HEK293 (cell line): ENCODE measurements at regions not wholly inside any gene's neighbourhood (a gene's known extent, or its start where the extent isn't known, plus 50 kb on each side); places are given as distances from the start of the nearest gene placed in this dataset.

ENCODE experiments used
- CTCF ChIA-PET: fragments of 350-600 bp; formaldehyde crosslinking; extraction: SDS; loops from one replicate; lab custom pipeline; 2021; ENCODE audit warnings: antibody characterized with exemption; lab: Yijun Ruan, JAX
- POLR2A ChIA-PET: fragments of 300-600 bp; formaldehyde crosslinking; extraction: SDS; loops from one replicate; lab custom pipeline; 2020; ENCODE audit warnings: antibody characterized with exemption, inconsistent platforms; lab: Yijun Ruan, JAX
- H3K27ac ChIP-seq: fragments of 200-500 bp; sonication (Bioruptor generic); 2 replicates; pipeline ENCODE4 v1.5.1; 2014; ENCODE audit warnings: low read depth, low read length, control low read depth, inconsistent platforms; ENCODE audit errors: extremely low read depth
- H3K36me3 ChIP-seq, 2 experiments: fragments of 200-500 bp in 1 of 2; sonication (Bioruptor generic) in 1 of 2; 1 replicate in 1 of 2; 2 replicates in 1 of 2; pipeline ENCODE4 v1.5.1; 2014 to 2017; ENCODE audit warnings: inconsistent platforms in 2 of 2, low read length in 2 of 2; ENCODE audit not compliant: control insufficient read depth in 2 of 2, insufficient read depth in 1 of 2
- H3K4me1 ChIP-seq: fragments of 200-500 bp; sonication (Bioruptor generic); 2 replicates; pipeline ENCODE4 v1.5.1; 2014; ENCODE audit warnings: mild to moderate bottlenecking, low read length, inconsistent platforms; ENCODE audit not compliant: control insufficient read depth, insufficient read depth
- H3K4me3 ChIP-seq: 2 replicates; pipeline ENCODE4 v1.5.1; 2011; ENCODE audit warnings: low read depth, mild to moderate bottlenecking, control low read depth, low read length, moderate library complexity
- H3K9me3 ChIP-seq: fragments of 200-500 bp; sonication (Bioruptor generic); 2 replicates; pipeline ENCODE4 v1.5.1; 2014; ENCODE audit warnings: low read depth, low read length, inconsistent platforms; ENCODE audit not compliant: control insufficient read depth, insufficient read depth
- HOXA7 ChIP-seq: sonication (generic); formaldehyde crosslinking; IDR thresholded peaks from 2 replicates; pipeline ENCODE4 v1.8.1; 2022; ENCODE audit warnings: missing genetic modification reagents, borderline replicate concordance
- HOXD13 ChIP-seq: sonication (generic); formaldehyde crosslinking; IDR thresholded peaks from 2 replicates; pipeline ENCODE4 v1.8.0; 2022; ENCODE audit warnings: missing genetic modification reagents, borderline replicate concordance
- KLF9 ChIP-seq: fragments of 450-650 bp; formaldehyde crosslinking; IDR thresholded peaks from 2 replicates; pipeline ENCODE4 v1.5.1; 2016; ENCODE audit warnings: missing biosample characterization, missing genetic modification characterization, low read depth
- PATZ1 ChIP-seq: fragments of 450-650 bp; formaldehyde crosslinking; IDR thresholded peaks from 2 replicates; pipeline ENCODE4 v1.5.1; 2016; ENCODE audit warnings: missing biosample characterization, missing genetic modification characterization
- PRDM1 ChIP-seq: fragments of 450-650 bp; formaldehyde crosslinking; IDR thresholded peaks from 2 replicates; pipeline ENCODE4; 2016; ENCODE audit warnings: missing biosample characterization, missing genetic modification characterization
- PRDM10 ChIP-seq: fragments of 450-650 bp; formaldehyde crosslinking; IDR thresholded peaks from 2 replicates; pipeline ENCODE4 v1.5.1; 2016; ENCODE audit warnings: missing biosample characterization, missing genetic modification characterization
- YY2 ChIP-seq: fragments of 450-650 bp; formaldehyde crosslinking; IDR thresholded peaks from 2 replicates; pipeline ENCODE4 v1.5.1; 2016; ENCODE audit warnings: missing biosample characterization, missing genetic modification characterization
- ZNF23 ChIP-seq: fragments of 450-650 bp; formaldehyde crosslinking; IDR thresholded peaks from 2 replicates; pipeline ENCODE4 v1.5.1; 2016; ENCODE audit warnings: missing biosample characterization, missing genetic modification characterization, borderline replicate concordance
- ZNF311 ChIP-seq: fragments of 450-650 bp; formaldehyde crosslinking; IDR thresholded peaks from 2 replicates; pipeline ENCODE4 v1.5.1; 2017; ENCODE audit warnings: missing biosample characterization, missing genetic modification characterization, borderline replicate concordance
- ZNF654 ChIP-seq: fragments of 450-650 bp; formaldehyde crosslinking; IDR thresholded peaks from 2 replicates; pipeline ENCODE4 v1.5.1; 2016; ENCODE audit warnings: low read depth, missing biosample characterization, missing genetic modification characterization
- ZNF670 ChIP-seq: fragments of 450-650 bp; formaldehyde crosslinking; IDR thresholded peaks from 2 replicates; pipeline ENCODE4 v1.5.1; 2016; ENCODE audit warnings: missing biosample characterization, missing genetic modification characterization, low read depth
- ZSCAN23 ChIP-seq: fragments of 450-650 bp; formaldehyde crosslinking; IDR thresholded peaks from 2 replicates; pipeline ENCODE4 v1.5.1; 2016; ENCODE audit warnings: missing biosample characterization, missing genetic modification characterization
- TF ChIP-seq, protein P1 (sequence below): fragments of 450-650 bp; formaldehyde crosslinking; conservative IDR thresholded peaks from 2 replicates; pipeline ENCODE4 v1.5.1; 2016; ENCODE audit warnings: low read depth, missing biosample characterization, missing genetic modification characterization
- TF ChIP-seq, protein P2 (sequence below): fragments of 450-650 bp; formaldehyde crosslinking; IDR thresholded peaks from 2 replicates; pipeline ENCODE4 v1.5.1; 2017; ENCODE audit warnings: missing biosample characterization, mild to moderate bottlenecking, missing genetic modification characterization, moderate library complexity

GRCh38 chr1:30250338-30250983 is 472.9 kb downstream of the MATN1 start (continued):
- TF ChIP-seq, protein P1, sequence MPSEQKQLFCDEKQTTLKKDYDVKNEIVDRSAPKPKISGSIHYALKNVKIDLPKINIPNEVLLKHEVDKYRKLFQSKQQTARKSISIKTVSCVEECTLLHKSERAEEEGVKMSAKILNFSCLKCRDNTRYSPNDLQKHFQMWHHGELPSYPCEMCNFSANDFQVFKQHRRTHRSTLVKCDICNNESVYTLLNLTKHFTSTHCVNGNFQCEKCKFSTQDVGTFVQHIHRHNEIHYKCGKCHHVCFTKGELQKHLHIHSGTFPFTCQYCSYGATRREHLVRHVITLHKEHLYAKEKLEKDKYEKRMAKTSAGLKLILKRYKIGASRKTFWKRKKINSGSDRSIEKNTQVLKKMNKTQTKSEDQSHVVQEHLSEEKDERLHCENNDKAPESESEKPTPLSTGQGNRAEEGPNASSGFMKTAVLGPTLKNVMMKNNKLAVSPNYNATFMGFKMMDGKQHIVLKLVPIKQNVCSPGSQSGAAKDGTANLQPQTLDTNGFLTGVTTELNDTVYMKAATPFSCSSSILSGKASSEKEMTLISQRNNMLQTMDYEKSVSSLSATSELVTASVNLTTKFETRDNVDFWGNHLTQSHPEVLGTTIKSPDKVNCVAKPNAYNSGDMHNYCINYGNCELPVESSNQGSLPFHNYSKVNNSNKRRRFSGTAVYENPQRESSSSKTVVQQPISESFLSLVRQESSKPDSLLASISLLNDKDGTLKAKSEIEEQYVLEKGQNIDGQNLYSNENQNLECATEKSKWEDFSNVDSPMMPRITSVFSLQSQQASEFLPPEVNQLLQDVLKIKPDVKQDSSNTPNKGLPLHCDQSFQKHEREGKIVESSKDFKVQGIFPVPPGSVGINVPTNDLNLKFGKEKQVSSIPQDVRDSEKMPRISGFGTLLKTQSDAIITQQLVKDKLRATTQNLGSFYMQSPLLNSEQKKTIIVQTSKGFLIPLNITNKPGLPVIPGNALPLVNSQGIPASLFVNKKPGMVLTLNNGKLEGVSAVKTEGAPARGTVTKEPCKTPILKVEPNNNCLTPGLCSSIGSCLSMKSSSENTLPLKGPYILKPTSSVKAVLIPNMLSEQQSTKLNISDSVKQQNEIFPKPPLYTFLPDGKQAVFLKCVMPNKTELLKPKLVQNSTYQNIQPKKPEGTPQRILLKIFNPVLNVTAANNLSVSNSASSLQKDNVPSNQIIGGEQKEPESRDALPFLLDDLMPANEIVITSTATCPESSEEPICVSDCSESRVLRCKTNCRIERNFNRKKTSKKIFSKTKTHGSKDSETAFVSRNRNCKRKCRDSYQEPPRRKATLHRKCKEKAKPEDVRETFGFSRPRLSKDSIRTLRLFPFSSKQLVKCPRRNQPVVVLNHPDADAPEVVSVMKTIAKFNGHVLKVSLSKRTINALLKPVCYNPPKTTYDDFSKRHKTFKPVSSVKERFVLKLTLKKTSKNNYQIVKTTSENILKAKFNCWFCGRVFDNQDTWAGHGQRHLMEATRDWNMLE = no peak

GRCh38 chr1:30249446-30250337 is 473.7 kb downstream of the MATN1 start:
- CTCF ChIA-PET = interaction anchor here (0.6 kb wide), 1 partner anchor 145 kb away, joined by 3 read pairs; no protein-coding TSS in a partner anchor
- H3K4me1 ChIP-seq = peaks cover 2% of the 10 kb centered on the region; the same call in 1 of the 2 replicates
- POLR2A ChIA-PET = interaction anchor here (0.6 kb wide), 1 partner anchor 530 kb away, joined by 3 read pairs; no protein-coding TSS in a partner anchor
- TF ChIP-seq ZNF311 (tag by site-specific recombination) (no peak), YY2 (tag by site-specific recombination) (no peak), ZSCAN23 (tag by site-specific recombination) (no peak), HOXA7 (CRISPR knock-in tag) (no peak), ZNF654 (tag by site-specific recombination) (no peak), PRDM1 (tag by site-specific recombination) (no peak), ZNF670 (tag by site-specific recombination) (no peak), PRDM10 (no peak)
- TF ChIP-seq, all 188 proteins: peak for 0
- no peaks in the 10 kb centered on the region for H3K9me3 ChIP-seq
- H3K27ac ChIP-seq = no peak overlapping the region
- no peak overlapping the region for H3K4me3 ChIP-seq
- H3K36me3 ChIP-seq = no peaks in the 10 kb centered on the region

DNA sequence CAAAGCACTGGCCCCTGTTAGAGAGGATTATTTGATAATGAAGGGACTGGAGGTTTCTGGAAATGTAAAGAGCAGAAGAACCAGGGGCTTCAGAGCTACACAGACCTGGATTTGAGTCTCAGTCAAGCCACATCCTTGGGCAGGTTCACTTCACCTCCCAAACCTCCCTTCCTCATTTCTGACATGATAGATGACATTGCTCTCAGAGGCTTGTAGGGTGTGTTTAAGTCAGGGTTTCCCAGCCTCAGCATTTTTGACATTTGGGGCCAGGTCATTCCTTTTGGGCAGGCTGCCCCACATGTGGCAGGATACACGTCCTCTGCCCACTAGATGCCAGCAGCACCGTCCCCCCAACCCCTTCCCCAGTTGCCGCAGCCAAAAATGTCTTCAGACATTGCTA is 474.6 kb downstream of the MATN1 start:
- TF ChIP-seq KLF9 (tag by site-specific recombination) (no peak), ZNF23 (tag by site-specific recombination) (no peak), PATZ1 (tag by site-specific recombination) (no peak), HOXD13 (no peak)
- TF ChIP-seq, protein P2, sequence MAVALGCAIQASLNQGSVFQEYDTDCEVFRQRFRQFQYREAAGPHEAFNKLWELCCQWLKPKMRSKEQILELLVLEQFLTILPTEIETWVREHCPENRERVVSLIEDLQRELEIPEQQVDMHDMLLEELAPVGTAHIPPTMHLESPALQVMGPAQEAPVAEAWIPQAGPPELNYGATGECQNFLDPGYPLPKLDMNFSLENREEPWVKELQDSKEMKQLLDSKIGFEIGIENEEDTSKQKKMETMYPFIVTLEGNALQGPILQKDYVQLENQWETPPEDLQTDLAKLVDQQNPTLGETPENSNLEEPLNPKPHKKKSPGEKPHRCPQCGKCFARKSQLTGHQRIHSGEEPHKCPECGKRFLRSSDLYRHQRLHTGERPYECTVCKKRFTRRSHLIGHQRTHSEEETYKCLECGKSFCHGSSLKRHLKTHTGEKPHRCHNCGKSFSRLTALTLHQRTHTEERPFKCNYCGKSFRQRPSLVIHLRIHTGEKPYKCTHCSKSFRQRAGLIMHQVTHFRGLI = no peak
- Histone ChIP-seq H3K9me3 (no peaks in the 10 kb centered on the region), H3K4me3 (no peak overlapping the region), H3K27ac (no peak overlapping the region), H3K4me1 (peaks cover 2% of the 10 kb centered on the region; the same call in 1 of the 2 replicates), H3K36me3 (no peaks in the 10 kb centered on the region)
- ChIA-PET CTCF (interaction anchor here (0.7 kb wide), 1 partner anchor 1305 kb away, joined by 3 read pairs; no protein-coding TSS in a partner anchor), POLR2A (no interaction called here)
